Stomach (tissue), 8 donors: ENCODE measurements at regions not wholly inside any gene's neighbourhood (a gene's known extent, or its start where the extent isn't known, plus 50 kb on each side); places are given as distances from the start of the nearest gene placed in this dataset.

Source experiments
- DNase-seq, 2 donors: peaks; one replicate each; pipeline versions ENCODE4 v3.0.0 to v3.0.0-alpha.2; 2013 to 2019
- H3K27ac ChIP-seq, 5 donors: fragments of 200-600 bp in 4 of 5; sonication (generic) in 4 of 5; one replicate each; pipeline ENCODE4 v1.5.1; 2013 to 2019; ENCODE audit warnings: mild to moderate bottlenecking in 1 of 5, moderate library complexity in 1 of 5
- H3K27me3 ChIP-seq, 3 donors: fragments of 200-600 bp; sonication (generic); one replicate each; pipeline ENCODE4 v1.5.1; 2017 to 2019; ENCODE audit warnings: mixed run types in 1 of 3
- H3K36me3 ChIP-seq, 4 donors: fragments of 200-600 bp; sonication (generic); 1 replicate in 3 of 4; 2 replicates in 1 of 4; pipeline ENCODE4 v1.5.1; 2016 to 2019
- H3K4me1 ChIP-seq, 4 donors: fragments of 200-600 bp; sonication (generic); one replicate each; pipeline ENCODE4 v1.5.1; 2016 to 2019
- H3K4me3 ChIP-seq, 4 donors: fragments of 200-600 bp; sonication (generic) in 3 of 4; one replicate each; pipeline ENCODE4 v1.5.1; 2016 to 2019; ENCODE audit warnings: mild to moderate bottlenecking in 1 of 4
- H3K9me3 ChIP-seq, 4 donors: fragments of 200-600 bp; sonication (generic); one replicate each; pipeline ENCODE4 v1.5.1; 2016 to 2019
- CTCF ChIP-seq, 7 experiments: fragments of 450-650 bp in 4 of 7; fragments of 200-600 bp in 3 of 7; sonication (generic) in 3 of 7; IDR thresholded peaks; one replicate each; pipeline ENCODE4 v1.5.1; 2016 to 2019; ENCODE audit warnings: antibody characterized with exemption in 7 of 7, control low read depth in 2 of 7, mild to moderate bottlenecking in 1 of 7
- EP300 ChIP-seq: sonication (generic); formaldehyde crosslinking; IDR thresholded peaks from one replicate; pipeline ENCODE4 v1.6.1; 2017; ENCODE audit warnings: antibody characterized with exemption
- POLR2A ChIP-seq, 4 donors: fragments of 450-650 bp; IDR thresholded peaks; one replicate each; pipeline ENCODE4 v1.6.1; 2016; ENCODE audit warnings: antibody characterized with exemption in 4 of 4, control low read depth in 2 of 4, mild to moderate bottlenecking in 1 of 4, moderate library complexity in 1 of 4
- POLR2AphosphoS5 ChIP-seq, 3 donors: sonication (generic); formaldehyde crosslinking; IDR thresholded peaks; one replicate each; pipeline ENCODE4 v1.6.1; 2016; ENCODE audit warnings: antibody characterized with exemption in 3 of 3
- WGBS, 5 donors: extraction: QIAGEN DNeasy Blood & Tissue Kit in 3 of 5; methylation state at CpG; one replicate each; pipeline versions ENCODE4 v1.1.5 to v1.1.7; 2013 to 2018; 5-methylcytosine and 5-hydroxymethylcytosine counted together
- intact Hi-C: fragments of 100-400 bp; cut with DNase I; formaldehyde crosslinking; loops from one replicate; pipeline ENCODE4 v1.15.1; 2023; ENCODE audit warnings: low total_unique reads
- donor health status: healthy with polysubstance abuse.
- donor health status: Bipolar disorder and iron deficiency.
- donor health status: healthy.

- H3K27me3 ChIP-seq: no peaks in the 10 kb centered on the region
- no peaks in the 10 kb centered on the region for H3K9me3 ChIP-seq
- 63 to 68% (median 65%) methylated on average over 6 of the region's 6 CpGs for WGBS, 5 donors
- peaks cover 4 to 24% (median 14%) of the 10 kb centered on the region in 4 donors for H3K4me1 ChIP-seq
- DNase-seq: peak in 1 of 2 donors; percentile 23
- H3K27ac ChIP-seq: peak overlapping the region; percentile 1 to 63 (median 17)
- intact Hi-C loops: no loop called here
- TF ChIP-seq POLR2A (IDR thresholded peaks at IDR 0.05) (no peak), CTCF (IDR thresholded peaks at IDR 0.05) (no peak), POLR2AphosphoS5 (IDR thresholded peaks at IDR 0.05) (peak in 1 of 3 donors; percentile 43)
- no peak overlapping the region for H3K4me3 ChIP-seq
- H3K36me3 ChIP-seq: no peaks in the 10 kb centered on the region
Measured at GRCh38 chr6:148239801-148240460, 102.7 kb upstream of the SASH1 start.

GRCh38 chr6:148240461-148240840, 102.2 kb upstream of the SASH1 start:
- no peaks in the 10 kb centered on the region for H3K27me3 ChIP-seq
- peaks cover 4 to 24% (median 14%) of the 10 kb centered on the region in 4 donors for H3K4me1 ChIP-seq
- DNase-seq: peak in 1 of 2 donors; percentile 77
- intact Hi-C loops: no loop called here
- peak overlapping the region in 3 of 5 donors; percentile 1 to 40 (median 20) for H3K27ac ChIP-seq
- no peaks in the 10 kb centered on the region for H3K36me3 ChIP-seq
- TF ChIP-seq POLR2A (IDR thresholded peaks at IDR 0.05) (no peak), EP300 (no peak), CTCF (IDR thresholded peaks at IDR 0.05) (no peak), POLR2AphosphoS5 (IDR thresholded peaks at IDR 0.05) (no peak)
- H3K4me3 ChIP-seq: no peak overlapping the region
- WGBS, 5 donors: 62 to 77% (median 75%) methylated on average over 6 of the region's 6 CpGs
- H3K9me3 ChIP-seq: no peaks in the 10 kb centered on the region

- H3K9me3 ChIP-seq: no peaks in the 10 kb centered on the region
- intact Hi-C loops: no loop called here
Measured at GRCh38 chr6:148240861-148241477, 101.7 kb upstream of the SASH1 start.

GRCh38 chr6:148242180-148242579, 100.5 kb upstream of the SASH1 start:
- WGBS, 5 donors: 60 to 80% (median 75%) methylated on average over 4 of the region's 4 CpGs
- peak in 1 of 2 donors; percentile 50 for DNase-seq
- Histone ChIP-seq H3K36me3 (no peaks in the 10 kb centered on the region), H3K27me3 (no peaks in the 10 kb centered on the region), H3K27ac (no peak overlapping the region), H3K9me3 (no peaks in the 10 kb centered on the region), H3K4me3 (no peak overlapping the region), H3K4me1 (peaks cover 4 to 24% (median 14%) of the 10 kb centered on the region in 4 donors)
- intact Hi-C loops: no loop called here
- no peak for TF ChIP-seq POLR2AphosphoS5 (IDR thresholded peaks at IDR 0.05)
- no peak for TF ChIP-seq EP300
- TF ChIP-seq CTCF (IDR thresholded peaks at IDR 0.05): no peak
- no peak for TF ChIP-seq POLR2A (IDR thresholded peaks at IDR 0.05)

More at GRCh38 chr6:148240861-148241477, 101.7 kb upstream of the SASH1 start:
- no peak for DNase-seq
- peaks cover 4 to 24% (median 14%) of the 10 kb centered on the region in 4 donors for H3K4me1 ChIP-seq
- WGBS, 5 donors: 71 to 83% (median 79%) methylated on average over 3 of the region's 3 CpGs
- H3K4me3 ChIP-seq: no peak overlapping the region
- H3K36me3 ChIP-seq: no peaks in the 10 kb centered on the region
- TF ChIP-seq POLR2A (IDR thresholded peaks at IDR 0.05): no peak
- no peak for TF ChIP-seq POLR2AphosphoS5 (IDR thresholded peaks at IDR 0.05)
- peak overlapping the region in 3 of 5 donors; percentile 1 to 40 (median 20) for H3K27ac ChIP-seq
- H3K27me3 ChIP-seq: no peaks in the 10 kb centered on the region
